BLaER1 (cell line): ENCODE measurements at regions not wholly inside any gene's neighbourhood (a gene's known extent, or its start where the extent isn't known, plus 50 kb on each side); places are given as distances from the start of the nearest gene placed in this dataset.

Experiments
- H3K27ac ChIP-seq: shearing (Covaris generic); formaldehyde crosslinking; 2 replicates; pipeline ENCODE4 v1.8.1; 2022
- H3K27me3 ChIP-seq: shearing (Covaris generic); formaldehyde crosslinking; 2 replicates; pipeline ENCODE4 v1.8.1; 2022
- H3K36me3 ChIP-seq: shearing (Covaris generic); formaldehyde crosslinking; 2 replicates; pipeline ENCODE4 v1.8.1; 2022
- H3K4me1 ChIP-seq: shearing (Covaris generic); formaldehyde crosslinking; 2 replicates; pipeline ENCODE4 v1.8.1; 2022
- H3K4me2 ChIP-seq: shearing (Covaris generic); formaldehyde crosslinking; 2 replicates; pipeline ENCODE4 v1.8.1; 2022
- H3K4me3 ChIP-seq: shearing (Covaris generic); formaldehyde crosslinking; 2 replicates; pipeline ENCODE4 v1.8.1; 2022
- H3K9ac ChIP-seq: shearing (Covaris generic); formaldehyde crosslinking; 2 replicates; pipeline ENCODE4 v1.8.1; 2022
- H3K9me3 ChIP-seq: shearing (Covaris generic); formaldehyde crosslinking; 2 replicates; pipeline ENCODE4 v1.8.1; 2022
- H4K20me1 ChIP-seq: shearing (Covaris generic); formaldehyde crosslinking; 2 replicates; pipeline ENCODE4 v1.8.1; 2022
- Cebpa-rat ChIP-seq: shearing (Covaris generic); IDR thresholded peaks from 2 replicates; pipeline ENCODE4 v1.8.1; 2022

- Histone ChIP-seq H3K9me3 (no peaks in the 10 kb centered on the region), H3K4me1 (peaks cover 16% of the 10 kb centered on the region), H4K20me1 (no peaks in the 10 kb centered on the region), H3K4me2 (peak overlapping the region; percentile 48), H3K36me3 (no peaks in the 10 kb centered on the region), H3K27me3 (no peaks in the 10 kb centered on the region), H3K4me3 (no peak overlapping the region), H3K9ac (no peak overlapping the region), H3K27ac (no peak overlapping the region)
- TF ChIP-seq Cebpa-rat = no peak
Observed at GRCh38 chr9:107644733-107645463, 155.3 kb upstream of the KLF4 start.

GRCh38 chr9:107639426-107639825 lies 149.9 kb upstream of the KLF4 start:
- Histone ChIP-seq H3K4me1 (peaks cover 50% of the 10 kb centered on the region), H3K9me3 (no peaks in the 10 kb centered on the region), H3K27me3 (no peaks in the 10 kb centered on the region), H3K36me3 (no peaks in the 10 kb centered on the region), H3K4me3 (no peak overlapping the region), H3K9ac (no peak overlapping the region), H3K27ac (no peak overlapping the region), H4K20me1 (no peaks in the 10 kb centered on the region), H3K4me2 (peak overlapping the region; percentile 92)
- TF ChIP-seq Cebpa-rat = no peak

GRCh38 chr9:107638521-107639310 lies 149.1 kb upstream of the KLF4 start:
- H3K9ac ChIP-seq = peak overlapping the region; percentile 82; the same call in 1 of the 2 replicates
- H3K27ac ChIP-seq = peak overlapping the region; percentile 96
- no peaks in the 10 kb centered on the region for H3K9me3 ChIP-seq
- no peak for TF ChIP-seq Cebpa-rat
- peak overlapping the region; percentile 92 for H3K4me2 ChIP-seq
- no peaks in the 10 kb centered on the region for H3K36me3 ChIP-seq
- peak overlapping the region; percentile 70 for H3K4me3 ChIP-seq
- no peaks in the 10 kb centered on the region for H4K20me1 ChIP-seq
- H3K27me3 ChIP-seq = no peaks in the 10 kb centered on the region
- peaks cover 49% of the 10 kb centered on the region for H3K4me1 ChIP-seq

- no peak for TF ChIP-seq Cebpa-rat
- peak overlapping the region; percentile 92 for H3K4me2 ChIP-seq
- no peaks in the 10 kb centered on the region for H3K9me3 ChIP-seq
- peak overlapping the region; percentile 70 for H3K4me3 ChIP-seq
- H4K20me1 ChIP-seq = no peaks in the 10 kb centered on the region
- H3K4me1 ChIP-seq = peaks cover 49% of the 10 kb centered on the region
- no peaks in the 10 kb centered on the region for H3K27me3 ChIP-seq
- no peaks in the 10 kb centered on the region for H3K36me3 ChIP-seq
- peak overlapping the region; percentile 96 for H3K27ac ChIP-seq
- H3K9ac ChIP-seq = peak overlapping the region; percentile 82
Observed at GRCh38 chr9:107637421-107638420, 148.2 kb upstream of the KLF4 start.

GRCh38 chr9:107636571-107637381 lies 147.2 kb upstream of the KLF4 start:
- peak overlapping the region; percentile 82 for H3K9ac ChIP-seq
- peak overlapping the region; percentile 92 for H3K4me2 ChIP-seq
- no peak for TF ChIP-seq Cebpa-rat
- H3K36me3 ChIP-seq = no peaks in the 10 kb centered on the region
- H3K27ac ChIP-seq = peak overlapping the region; percentile 96
- peaks cover 55% of the 10 kb centered on the region for H3K4me1 ChIP-seq
- H4K20me1 ChIP-seq = no peaks in the 10 kb centered on the region
- H3K4me3 ChIP-seq = peak overlapping the region; percentile 70
- no peaks in the 10 kb centered on the region for H3K27me3 ChIP-seq
- H3K9me3 ChIP-seq = no peaks in the 10 kb centered on the region

- Histone ChIP-seq H3K9me3 (no peaks in the 10 kb centered on the region), H3K27ac (peak overlapping the region; percentile 96), H3K4me1 (peaks cover 58% of the 10 kb centered on the region), H3K4me3 (no peak overlapping the region), H4K20me1 (no peaks in the 10 kb centered on the region), H3K4me2 (peak overlapping the region; percentile 92), H3K9ac (peak overlapping the region; percentile 3; the same call in 1 of the 2 replicates), H3K36me3 (no peaks in the 10 kb centered on the region), H3K27me3 (no peaks in the 10 kb centered on the region)
- no peak for TF ChIP-seq Cebpa-rat
Observed at GRCh38 chr9:107635803-107636174, 146.2 kb upstream of the KLF4 start.

GRCh38 chr9:107635101-107635802 lies 145.7 kb upstream of the KLF4 start:
- Histone ChIP-seq H3K36me3 (no peaks in the 10 kb centered on the region), H3K9ac (peak overlapping the region; percentile 3; the same call in 1 of the 2 replicates), H3K4me2 (peak overlapping the region; percentile 92), H3K4me1 (peaks cover 58% of the 10 kb centered on the region), H3K9me3 (no peaks in the 10 kb centered on the region), H3K27me3 (no peaks in the 10 kb centered on the region), H3K4me3 (no peak overlapping the region), H3K27ac (peak overlapping the region; percentile 96), H4K20me1 (no peaks in the 10 kb centered on the region)
- TF ChIP-seq Cebpa-rat = no peak

GRCh38 chr9:107633406-107633805 lies 143.8 kb upstream of the KLF4 start:
- Histone ChIP-seq H3K36me3 (no peaks in the 10 kb centered on the region), H3K9ac (no peak overlapping the region), H3K9me3 (no peaks in the 10 kb centered on the region), H4K20me1 (no peaks in the 10 kb centered on the region), H3K4me1 (peaks cover 43% of the 10 kb centered on the region), H3K27ac (no peak overlapping the region; the same call in 1 of the 2 replicates), H3K4me3 (no peak overlapping the region), H3K27me3 (no peaks in the 10 kb centered on the region), H3K4me2 (no peak overlapping the region)
- TF ChIP-seq Cebpa-rat = no peak
